ENCODE measurements at regions not wholly inside any gene's neighbourhood (a gene's known extent, or its start where the extent isn't known, plus 50 kb on each side); places are given as distances from the start of the nearest gene placed in this dataset.

- CTCF ChIA-PET: no interaction called here
- no peak for TF ChIP-seq ZNF292 (tag by site-specific recombination; IDR thresholded peaks at IDR 0.05; ENCODE audit: borderline replicate concordance, low read depth)
- TF ChIP-seq ZNF211 (tag by site-specific recombination; IDR thresholded peaks at IDR 0.05; ENCODE audit: low read depth): no peak
- TF ChIP-seq ZNF248 (tag by site-specific recombination; IDR thresholded peaks at IDR 0.05): no peak
- TF ChIP-seq KLF16 (tag by site-specific recombination; IDR thresholded peaks at IDR 0.05): no peak
- TF ChIP-seq ZNF394 (tag by site-specific recombination; IDR thresholded peaks at IDR 0.05; ENCODE audit: borderline replicate concordance): no peak
- TF ChIP-seq ZNF214 (tag by site-specific recombination; IDR thresholded peaks at IDR 0.05; ENCODE audit: borderline replicate concordance): no peak
- no peak for TF ChIP-seq RBAK (tag by site-specific recombination; IDR thresholded peaks at IDR 0.05)
- no peak for TF ChIP-seq ZNF37A (tag by site-specific recombination; IDR thresholded peaks at IDR 0.05)
- TF ChIP-seq MYNN (tag by site-specific recombination; IDR thresholded peaks at IDR 0.05; ENCODE audit: borderline replicate concordance): no peak
- Histone ChIP-seq H3K27ac (ENCODE audit: extremely low read depth, low read depth, low read length) (no peak overlapping the region), H3K9me3 (ENCODE audit: control insufficient read depth, insufficient read depth, low read depth, low read length) (no peaks in the 10 kb centered on the region), H3K36me3 (ENCODE audit: control insufficient read depth in 2 of 2, insufficient read depth in 1 of 2, low read length in 2 of 2) (no peaks in the 10 kb centered on the region), H3K4me1 (ENCODE audit: control insufficient read depth, insufficient read depth, low read length) (no peaks in the 10 kb centered on the region), H3K4me3 (ENCODE audit: low read depth, low read length) (no peak overlapping the region)
- POLR2A ChIA-PET: no interaction called here
Measured at GRCh38 chr2:194320520-194320919, 1336.5 kb upstream of the SLC39A10 start.

DNA sequence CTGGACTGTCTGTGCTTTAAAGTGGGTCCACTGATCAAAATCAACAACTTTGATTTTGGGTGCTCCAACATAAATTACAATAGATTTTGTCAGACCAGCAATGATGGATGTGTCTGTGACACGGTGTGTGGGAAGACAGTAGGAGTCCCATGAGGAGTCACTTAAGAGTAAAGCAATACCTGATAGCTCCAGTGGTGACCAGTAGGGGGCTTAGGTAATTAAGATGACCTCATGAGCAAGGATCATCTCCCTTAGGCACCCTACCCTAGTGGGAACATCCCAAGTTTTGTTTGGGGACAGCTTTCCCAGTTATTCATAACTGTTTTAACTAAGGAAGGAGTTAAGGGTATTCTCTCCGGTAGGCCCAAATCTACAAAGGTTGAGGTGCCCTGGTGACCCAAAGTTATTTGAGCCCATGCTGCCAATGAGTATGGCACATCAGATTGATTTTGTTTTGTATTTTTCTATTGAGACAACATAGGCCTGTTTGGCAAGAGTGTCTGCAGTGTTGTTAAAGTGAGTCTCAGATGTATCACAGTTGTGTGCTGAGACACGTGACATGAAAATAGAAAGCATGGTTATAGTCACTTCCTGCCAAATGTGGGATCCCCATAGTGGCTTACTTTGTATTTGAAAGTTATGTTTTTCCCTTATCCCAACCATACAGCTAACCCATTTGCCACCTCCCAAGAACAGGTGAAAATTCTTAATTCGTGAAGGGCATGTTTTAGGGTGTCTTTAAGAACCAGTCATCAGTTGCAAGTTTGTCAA lies 1337.6 kb upstream of the SLC39A10 start:
- ChIA-PET POLR2A (no interaction called here), CTCF (interaction anchor here (0.7 kb wide), 1 partner anchor 16 kb away, joined by 3 read pairs; no protein-coding TSS in a partner anchor)
- no peak overlapping the region for H3K27ac ChIP-seq (ENCODE audit: extremely low read depth, low read depth, low read length)
- no peaks in the 10 kb centered on the region for H3K36me3 ChIP-seq (ENCODE audit: control insufficient read depth in 2 of 2, insufficient read depth in 1 of 2, low read length in 2 of 2)
- H3K9me3 ChIP-seq (ENCODE audit: control insufficient read depth, insufficient read depth, low read depth, low read length): no peaks in the 10 kb centered on the region
- no peaks in the 10 kb centered on the region for H3K4me1 ChIP-seq (ENCODE audit: control insufficient read depth, insufficient read depth, low read length)
- TF ChIP-seq ZNF280C (tag by site-specific recombination; IDR thresholded peaks at IDR 0.05) (no peak), TRIM28 (IDR thresholded peaks at IDR 0.05; ENCODE audit: borderline replicate concordance, low read length) (no peak), ZNF791 (tag by site-specific recombination; IDR thresholded peaks at IDR 0.05) (no peak), ZNF837 (tag by site-specific recombination; IDR thresholded peaks at IDR 0.05) (no peak), SP2 (tag by site-specific recombination; IDR thresholded peaks at IDR 0.05) (no peak), ZNF433 (tag by site-specific recombination; IDR thresholded peaks at IDR 0.05; ENCODE audit: low read depth) (no peak), ZNF530 (tag by site-specific recombination; IDR thresholded peaks at IDR 0.05; ENCODE audit: low read depth) (no peak), ZNF274 (IDR thresholded peaks at IDR 0.05; ENCODE audit: low read length) (no peak), ZNF274 (tag by site-specific recombination; IDR thresholded peaks at IDR 0.05; ENCODE audit: borderline replicate concordance) (no peak), ZNF335 (tag by site-specific recombination; conservative IDR thresholded peaks at IDR 0.05) (no peak), ZNF292 (tag by site-specific recombination; IDR thresholded peaks at IDR 0.05; ENCODE audit: borderline replicate concordance, low read depth) (no peak), ZNF645 (tag by site-specific recombination; IDR thresholded peaks at IDR 0.05) (no peak), ZNF776 (tag by site-specific recombination; IDR thresholded peaks at IDR 0.05; ENCODE audit: borderline replicate concordance) (no peak), ZSCAN5A (tag by site-specific recombination; IDR thresholded peaks at IDR 0.05) (no peak)
- TF ChIP-seq, protein P1, sequence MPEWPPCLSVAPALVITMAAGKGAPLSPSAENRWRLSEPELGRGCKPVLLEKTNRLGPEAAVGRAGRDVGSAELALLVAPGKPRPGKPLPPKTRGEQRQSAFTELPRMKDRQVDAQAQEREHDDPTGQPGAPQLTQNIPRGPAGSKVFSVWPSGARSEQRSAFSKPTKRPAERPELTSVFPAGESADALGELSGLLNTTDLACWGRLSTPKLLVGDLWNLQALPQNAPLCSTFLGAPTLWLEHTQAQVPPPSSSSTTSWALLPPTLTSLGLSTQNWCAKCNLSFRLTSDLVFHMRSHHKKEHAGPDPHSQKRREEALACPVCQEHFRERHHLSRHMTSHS (tag by site-specific recombination; IDR thresholded peaks at IDR 0.05): no peak
- no peak overlapping the region for H3K4me3 ChIP-seq (ENCODE audit: low read depth, low read length)
